ENCODE measurements at regions not wholly inside any gene's neighbourhood (a gene's known extent, or its start where the extent isn't known, plus 50 kb on each side); places are given as distances from the start of the nearest gene placed in this dataset.

DNA sequence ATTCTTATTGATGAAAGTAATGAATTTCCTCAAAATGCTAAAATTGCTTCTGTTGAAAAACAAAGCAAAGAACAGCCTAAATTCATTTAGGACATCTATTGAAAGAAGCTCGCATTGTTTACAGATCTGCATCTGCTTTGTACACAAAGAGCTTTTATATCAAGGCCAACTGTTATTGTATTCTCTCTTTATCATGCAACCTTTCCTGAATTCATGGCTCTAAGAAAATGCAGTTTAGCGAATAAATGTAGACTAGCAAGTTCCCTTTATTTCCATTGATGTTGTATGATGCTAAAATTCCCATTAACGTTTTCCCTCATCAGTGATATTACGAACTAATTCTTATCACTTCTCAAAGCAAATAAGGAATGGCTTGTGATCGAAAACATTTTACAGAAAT lies 446.3 kb downstream of the MID1IP1 start:
- Histone ChIP-seq H3K27me3 (ENCODE audit: low read length) (no peaks in the 10 kb centered on the region), H3K79me2 (ENCODE audit: low read length) (no peaks in the 10 kb centered on the region), H4K20me1 (ENCODE audit: low read length) (no peaks in the 10 kb centered on the region), H3F3A (ENCODE audit: low read length, unreplicated experiment) (no peaks in the 10 kb centered on the region), H3K9me3 (ENCODE audit: low read length) (no peaks in the 10 kb centered on the region), H3K4me3 (ENCODE audit: low read length) (no peak overlapping the region), H3K4me1 (ENCODE audit: insufficient read depth, low read length) (no peaks in the 10 kb centered on the region), H3K4me2 (ENCODE audit: low read length) (no peak overlapping the region), H2AFZ (ENCODE audit: low read length) (no peak overlapping the region), H3K9ac (ENCODE audit: low read length) (no peak overlapping the region), H3K27ac (ENCODE audit: low read length) (no peak overlapping the region), H3K36me3 (ENCODE audit: low read depth, low read length) (no peaks in the 10 kb centered on the region), H3K9me2 (replicated peaks; ENCODE audit: low read length) (no peaks in the 10 kb centered on the region)
- intact Hi-C loops (cut with micrococcal nuclease) = no loop called here
- BruUV-seq (replicated peaks) = no TSS peak
- TF ChIP-seq, protein P1, sequence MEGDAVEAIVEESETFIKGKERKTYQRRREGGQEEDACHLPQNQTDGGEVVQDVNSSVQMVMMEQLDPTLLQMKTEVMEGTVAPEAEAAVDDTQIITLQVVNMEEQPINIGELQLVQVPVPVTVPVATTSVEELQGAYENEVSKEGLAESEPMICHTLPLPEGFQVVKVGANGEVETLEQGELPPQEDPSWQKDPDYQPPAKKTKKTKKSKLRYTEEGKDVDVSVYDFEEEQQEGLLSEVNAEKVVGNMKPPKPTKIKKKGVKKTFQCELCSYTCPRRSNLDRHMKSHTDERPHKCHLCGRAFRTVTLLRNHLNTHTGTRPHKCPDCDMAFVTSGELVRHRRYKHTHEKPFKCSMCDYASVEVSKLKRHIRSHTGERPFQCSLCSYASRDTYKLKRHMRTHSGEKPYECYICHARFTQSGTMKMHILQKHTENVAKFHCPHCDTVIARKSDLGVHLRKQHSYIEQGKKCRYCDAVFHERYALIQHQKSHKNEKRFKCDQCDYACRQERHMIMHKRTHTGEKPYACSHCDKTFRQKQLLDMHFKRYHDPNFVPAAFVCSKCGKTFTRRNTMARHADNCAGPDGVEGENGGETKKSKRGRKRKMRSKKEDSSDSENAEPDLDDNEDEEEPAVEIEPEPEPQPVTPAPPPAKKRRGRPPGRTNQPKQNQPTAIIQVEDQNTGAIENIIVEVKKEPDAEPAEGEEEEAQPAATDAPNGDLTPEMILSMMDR (conservative IDR thresholded peaks at IDR 0.05; ENCODE audit: low read depth, low read length) = no peak
- TF ChIP-seq EZH2phosphoT487 (IDR thresholded peaks at IDR 0.05; ENCODE audit: borderline replicate concordance, low read length) = no peak
- no peak for TF ChIP-seq EZH2 (IDR thresholded peaks at IDR 0.05; ENCODE audit: low read length, unreplicated experiment)
- ChIA-PET POLR2A (ENCODE audit: unreplicated experiment) (no interaction called here), CTCF (no interaction called here)
- ATAC-seq = no peak
- DNase-seq = no peak

DNA sequence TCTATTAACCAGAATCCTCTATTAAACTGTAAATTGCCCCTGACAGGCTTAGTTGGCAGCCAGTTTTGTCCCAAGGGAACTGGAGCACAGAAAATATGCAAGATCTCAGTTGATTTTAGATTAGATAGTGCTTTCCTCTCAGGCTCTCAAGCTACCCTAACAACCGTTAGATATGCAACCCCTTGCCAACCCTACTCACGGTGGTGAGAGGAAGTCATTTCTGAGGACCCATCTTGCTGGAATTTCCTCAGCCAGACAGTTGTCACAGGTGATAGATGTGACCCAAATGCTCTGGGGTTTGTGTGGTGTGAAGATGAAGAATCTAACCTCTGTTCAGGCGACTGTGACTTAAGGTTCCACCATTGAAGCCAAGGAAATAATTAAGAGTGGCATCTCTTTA lies 447.1 kb downstream of the MID1IP1 start:
- intact Hi-C loops (cut with micrococcal nuclease) = no loop called here
- POLR2A ChIA-PET (ENCODE audit: unreplicated experiment) = no interaction called here

GRCh38 chrX:39249999-39250398 lies 448.7 kb downstream of the MID1IP1 start:
- H3K36me3 ChIP-seq (ENCODE audit: low read depth, low read length) = no peaks in the 10 kb centered on the region
- no peaks in the 10 kb centered on the region for H3K4me1 ChIP-seq (ENCODE audit: insufficient read depth, low read length)
- no peaks in the 10 kb centered on the region for H3K79me2 ChIP-seq (ENCODE audit: low read length)
- H3K9me2 ChIP-seq (replicated peaks; ENCODE audit: low read length) = no peaks in the 10 kb centered on the region
- ChIA-PET CTCF (no interaction called here), POLR2A (ENCODE audit: unreplicated experiment) (no interaction called here)
- H3K27me3 ChIP-seq (ENCODE audit: low read length) = no peaks in the 10 kb centered on the region
- DNase-seq = no peak
- no peak overlapping the region for H3K4me2 ChIP-seq (ENCODE audit: low read length)
- no peaks in the 10 kb centered on the region for H3K9me3 ChIP-seq (ENCODE audit: low read length)
- no peak overlapping the region for H3K27ac ChIP-seq (ENCODE audit: low read length)
- no peak for ATAC-seq
- no peak overlapping the region for H3K9ac ChIP-seq (ENCODE audit: low read length)
- TF ChIP-seq, protein P1 (conservative IDR thresholded peaks at IDR 0.05; ENCODE audit: low read depth, low read length) = no peak
- TF ChIP-seq EZH2 (IDR thresholded peaks at IDR 0.05; ENCODE audit: low read length, unreplicated experiment) (no peak), EZH2phosphoT487 (IDR thresholded peaks at IDR 0.05; ENCODE audit: borderline replicate concordance, low read length) (no peak)
- intact Hi-C loops (cut with micrococcal nuclease) = no loop called here
- no TSS peak for BruUV-seq (replicated peaks)
- H2AFZ ChIP-seq (ENCODE audit: low read length) = no peak overlapping the region
- no peaks in the 10 kb centered on the region for H4K20me1 ChIP-seq (ENCODE audit: low read length)
- H3F3A ChIP-seq (ENCODE audit: low read length, unreplicated experiment) = no peaks in the 10 kb centered on the region
- no peak overlapping the region for H3K4me3 ChIP-seq (ENCODE audit: low read length)

More for the DNA sequence above, 447.1 kb downstream of the MID1IP1 start:
- CTCF ChIA-PET = no interaction called here
- H3K9ac ChIP-seq (ENCODE audit: low read length) = no peak overlapping the region
- no peak overlapping the region for H3K4me3 ChIP-seq (ENCODE audit: low read length)
- H3K4me1 ChIP-seq (ENCODE audit: insufficient read depth, low read length) = no peaks in the 10 kb centered on the region
- no TSS peak for BruUV-seq (replicated peaks)
- no peak overlapping the region for H3K27ac ChIP-seq (ENCODE audit: low read length)
- H3K27me3 ChIP-seq (ENCODE audit: low read length) = no peaks in the 10 kb centered on the region
- TF ChIP-seq, protein P1 (conservative IDR thresholded peaks at IDR 0.05; ENCODE audit: low read depth, low read length) = no peak
- no peak for TF ChIP-seq EZH2phosphoT487 (IDR thresholded peaks at IDR 0.05; ENCODE audit: borderline replicate concordance, low read length)
- TF ChIP-seq EZH2 (IDR thresholded peaks at IDR 0.05; ENCODE audit: low read length, unreplicated experiment) = no peak
- no peaks in the 10 kb centered on the region for H3K9me2 ChIP-seq (replicated peaks; ENCODE audit: low read length)
- no peaks in the 10 kb centered on the region for H4K20me1 ChIP-seq (ENCODE audit: low read length)
- H3F3A ChIP-seq (ENCODE audit: low read length, unreplicated experiment) = no peaks in the 10 kb centered on the region
- DNase-seq (no peak), ATAC-seq (no peak)
- no peaks in the 10 kb centered on the region for H3K9me3 ChIP-seq (ENCODE audit: low read length)
- no peaks in the 10 kb centered on the region for H3K79me2 ChIP-seq (ENCODE audit: low read length)
- no peak overlapping the region for H3K4me2 ChIP-seq (ENCODE audit: low read length)
- no peak overlapping the region for H2AFZ ChIP-seq (ENCODE audit: low read length)
- H3K36me3 ChIP-seq (ENCODE audit: low read depth, low read length) = no peaks in the 10 kb centered on the region
